GM23338 (cell line): ENCODE measurements at regions not wholly inside any gene's neighbourhood (a gene's known extent, or its start where the extent isn't known, plus 50 kb on each side); places are given as distances from the start of the nearest gene placed in this dataset.

Experiments
- ATAC-seq: fragments of 200-7000 bp; cut with Tn5 transposase; 3 replicates; pipeline ENCODE4 v1.9.1; 2020
- DNase-seq: peaks from one replicate; pipeline ENCODE4 v3.0.0-alpha.2; 2015; ENCODE audit warnings: low spot score
- H2AFZ ChIP-seq: fragments of 200-600 bp; sonication (generic); 2 replicates; pipeline ENCODE4 v1.8.0; 2016; ENCODE audit warnings: antibody characterized with exemption, mild to moderate bottlenecking, moderate library complexity
- H3F3A ChIP-seq: fragments of 200-600 bp; sonication (generic); replicated peaks from 2 replicates; pipeline ENCODE4 v1.8.0; 2017; ENCODE audit warnings: antibody characterized with exemption, mixed run types, low read depth
- H3K27ac ChIP-seq: fragments of 200-600 bp; sonication (generic); 2 replicates; pipeline ENCODE4 v1.6.1; 2016; ENCODE audit warnings: low read depth
- H3K27me3 ChIP-seq: fragments of 200-600 bp; sonication (generic); 2 replicates; pipeline ENCODE4 v1.8.0; 2016; ENCODE audit warnings: mild to moderate bottlenecking, mixed run types, moderate library complexity; ENCODE audit not compliant: insufficient read depth
- H3K36me3 ChIP-seq: fragments of 200-600 bp; sonication (generic); 2 replicates; pipeline ENCODE4 v1.8.0; 2016; ENCODE audit warnings: mild to moderate bottlenecking; ENCODE audit not compliant: insufficient read depth
- H3K4me1 ChIP-seq: fragments of 200-600 bp; sonication (generic); 2 replicates; pipeline ENCODE4 v1.8.0; 2016; ENCODE audit warnings: mild to moderate bottlenecking, moderate library complexity; ENCODE audit not compliant: insufficient read depth
- H3K4me2 ChIP-seq: fragments of 200-600 bp; sonication (generic); 2 replicates; pipeline ENCODE4 v1.7.1; 2017; ENCODE audit warnings: mixed run types
- H3K4me3 ChIP-seq: fragments of 200-600 bp; sonication (generic); 2 replicates; pipeline ENCODE4 v1.6.1; 2016; ENCODE audit warnings: mixed run types
- H3K79me2 ChIP-seq: fragments of 200-600 bp; sonication (generic); replicated peaks from 2 replicates; pipeline ENCODE4 v1.8.0; 2017; ENCODE audit warnings: mild to moderate bottlenecking; ENCODE audit not compliant: insufficient read depth
- H3K9me2 ChIP-seq: fragments of 200-600 bp; sonication (generic); 2 replicates; pipeline ENCODE4 v1.8.0; 2017; ENCODE audit not compliant: insufficient read depth
- H4K20me1 ChIP-seq: fragments of 200-600 bp; sonication (generic); replicated peaks from 2 replicates; pipeline ENCODE4 v1.8.0; 2017; ENCODE audit warnings: mild to moderate bottlenecking; ENCODE audit not compliant: insufficient read depth
- H3K27ac Mint-ChIP-seq: 2 replicates; pipeline ENCODE4 v1.8.0; 2020; ENCODE audit warnings: inconsistent platforms, mild to moderate bottlenecking, moderate library complexity, mixed read lengths
- H3K27me3 Mint-ChIP-seq: 3 replicates; pipeline ENCODE4 v1.8.0; 2022; ENCODE audit warnings: low read depth, mild to moderate bottlenecking, moderate library complexity, mixed read lengths, inconsistent platforms; ENCODE audit not compliant: insufficient read depth, poor library complexity
- H3K36me3 Mint-ChIP-seq: 3 replicates; pipeline ENCODE4 v1.8.0; 2021; ENCODE audit warnings: low read depth, mild to moderate bottlenecking, inconsistent platforms, moderate library complexity, mixed read lengths
- H3K4me1 Mint-ChIP-seq: 3 replicates; pipeline ENCODE4 v1.8.0; 2020; ENCODE audit warnings: mild to moderate bottlenecking, inconsistent platforms, mixed read lengths
- H3K4me3 Mint-ChIP-seq: 3 replicates; pipeline ENCODE4 v1.8.0; 2021; ENCODE audit warnings: moderate library complexity, mild to moderate bottlenecking, inconsistent platforms, mixed read lengths
- H3K9me3 Mint-ChIP-seq: 3 replicates; pipeline ENCODE4 v1.8.0; 2020; ENCODE audit warnings: moderate library complexity, mild to moderate bottlenecking, inconsistent platforms, mixed read lengths
- CREB1 ChIP-seq: fragments of 250-450 bp; sonication (Bioruptor Pico); IDR thresholded peaks from 2 replicates; pipeline ENCODE4 v1.5.0; 2020; ENCODE audit warnings: low read depth, mild to moderate bottlenecking, moderate library complexity
- EZH2 ChIP-seq: fragments of 200-600 bp; sonication (generic); IDR thresholded peaks from one replicate; pipeline ENCODE4 v1.8.0; 2017; ENCODE audit warnings: antibody characterized with exemption, mild to moderate bottlenecking, low read depth; ENCODE audit not compliant: unreplicated experiment
- EZH2phosphoT487 ChIP-seq: fragments of 200-600 bp; sonication (generic); IDR thresholded peaks from one replicate; pipeline ENCODE4 v1.8.1; 2018; ENCODE audit warnings: antibody characterized with exemption; ENCODE audit not compliant: unreplicated experiment
- JUNB ChIP-seq: IDR thresholded peaks from one replicate; pipeline ENCODE4 v1.6.1; 2016; ENCODE audit warnings: antibody characterized with exemption; ENCODE audit not compliant: unreplicated experiment
- NANOG ChIP-seq: IDR thresholded peaks from 2 replicates; pipeline ENCODE4 v1.6.1; 2016; ENCODE audit warnings: antibody characterized with exemption, borderline replicate concordance
- POLR2AphosphoS5 ChIP-seq: IDR thresholded peaks from 2 replicates; pipeline ENCODE4 v1.6.1; 2016; ENCODE audit warnings: antibody characterized with exemption, low read depth
- STAT1 ChIP-seq: IDR thresholded peaks from one replicate; pipeline ENCODE4 v1.6.1; 2016; ENCODE audit warnings: antibody characterized with exemption; ENCODE audit not compliant: unreplicated experiment
- ZNF331 ChIP-seq: fragments of 250-450 bp; sonication (Bioruptor Pico); IDR thresholded peaks from 2 replicates; pipeline ENCODE4 v1.5.0; 2020; ENCODE audit warnings: low read depth, mild to moderate bottlenecking, moderate library complexity
- TF ChIP-seq, protein P1 (sequence below): fragments of 250-450 bp; sonication (Bioruptor Pico); IDR thresholded peaks from 2 replicates; pipeline ENCODE4 v1.5.0; 2020; ENCODE audit warnings: mild to moderate bottlenecking, moderate library complexity
- TF ChIP-seq, protein P2 (sequence below), 2 experiments: fragments of 200-600 bp in 1 of 2; sonication (generic) in 1 of 2; conservative IDR thresholded peaks; 2 replicates each; pipeline versions ENCODE4 v1.5.1 to v1.6.1; 2016 to 2017; ENCODE audit warnings: antibody characterized with exemption in 2 of 2, low read depth in 2 of 2, mild to moderate bottlenecking in 2 of 2, moderate library complexity in 1 of 2
- TF ChIP-seq, protein P3 (sequence below): IDR thresholded peaks from one replicate; pipeline ENCODE4 v1.6.1; 2018; ENCODE audit warnings: antibody characterized with exemption; ENCODE audit not compliant: unreplicated experiment

DNA sequence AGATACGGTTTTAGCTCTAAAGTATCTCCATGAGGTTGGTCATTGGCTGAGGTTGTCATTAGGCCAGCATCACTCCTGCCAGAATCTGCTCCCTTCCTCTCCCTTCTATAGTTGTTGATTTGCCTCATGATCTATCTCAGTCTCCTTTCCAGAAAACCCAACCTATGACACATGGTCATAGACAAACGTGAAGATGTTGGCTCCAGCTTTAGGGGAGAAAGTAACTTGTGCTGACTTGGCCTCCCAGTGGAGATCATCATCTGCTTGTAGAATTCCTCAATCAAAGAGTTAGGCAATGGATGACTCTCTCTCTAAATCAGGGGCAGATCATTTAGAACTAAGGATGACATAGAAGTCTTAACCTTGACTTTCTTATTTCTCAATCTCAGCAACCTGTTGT, 894.4 kb downstream of the TTLL7 start (continued):
- TF ChIP-seq, protein P1, sequence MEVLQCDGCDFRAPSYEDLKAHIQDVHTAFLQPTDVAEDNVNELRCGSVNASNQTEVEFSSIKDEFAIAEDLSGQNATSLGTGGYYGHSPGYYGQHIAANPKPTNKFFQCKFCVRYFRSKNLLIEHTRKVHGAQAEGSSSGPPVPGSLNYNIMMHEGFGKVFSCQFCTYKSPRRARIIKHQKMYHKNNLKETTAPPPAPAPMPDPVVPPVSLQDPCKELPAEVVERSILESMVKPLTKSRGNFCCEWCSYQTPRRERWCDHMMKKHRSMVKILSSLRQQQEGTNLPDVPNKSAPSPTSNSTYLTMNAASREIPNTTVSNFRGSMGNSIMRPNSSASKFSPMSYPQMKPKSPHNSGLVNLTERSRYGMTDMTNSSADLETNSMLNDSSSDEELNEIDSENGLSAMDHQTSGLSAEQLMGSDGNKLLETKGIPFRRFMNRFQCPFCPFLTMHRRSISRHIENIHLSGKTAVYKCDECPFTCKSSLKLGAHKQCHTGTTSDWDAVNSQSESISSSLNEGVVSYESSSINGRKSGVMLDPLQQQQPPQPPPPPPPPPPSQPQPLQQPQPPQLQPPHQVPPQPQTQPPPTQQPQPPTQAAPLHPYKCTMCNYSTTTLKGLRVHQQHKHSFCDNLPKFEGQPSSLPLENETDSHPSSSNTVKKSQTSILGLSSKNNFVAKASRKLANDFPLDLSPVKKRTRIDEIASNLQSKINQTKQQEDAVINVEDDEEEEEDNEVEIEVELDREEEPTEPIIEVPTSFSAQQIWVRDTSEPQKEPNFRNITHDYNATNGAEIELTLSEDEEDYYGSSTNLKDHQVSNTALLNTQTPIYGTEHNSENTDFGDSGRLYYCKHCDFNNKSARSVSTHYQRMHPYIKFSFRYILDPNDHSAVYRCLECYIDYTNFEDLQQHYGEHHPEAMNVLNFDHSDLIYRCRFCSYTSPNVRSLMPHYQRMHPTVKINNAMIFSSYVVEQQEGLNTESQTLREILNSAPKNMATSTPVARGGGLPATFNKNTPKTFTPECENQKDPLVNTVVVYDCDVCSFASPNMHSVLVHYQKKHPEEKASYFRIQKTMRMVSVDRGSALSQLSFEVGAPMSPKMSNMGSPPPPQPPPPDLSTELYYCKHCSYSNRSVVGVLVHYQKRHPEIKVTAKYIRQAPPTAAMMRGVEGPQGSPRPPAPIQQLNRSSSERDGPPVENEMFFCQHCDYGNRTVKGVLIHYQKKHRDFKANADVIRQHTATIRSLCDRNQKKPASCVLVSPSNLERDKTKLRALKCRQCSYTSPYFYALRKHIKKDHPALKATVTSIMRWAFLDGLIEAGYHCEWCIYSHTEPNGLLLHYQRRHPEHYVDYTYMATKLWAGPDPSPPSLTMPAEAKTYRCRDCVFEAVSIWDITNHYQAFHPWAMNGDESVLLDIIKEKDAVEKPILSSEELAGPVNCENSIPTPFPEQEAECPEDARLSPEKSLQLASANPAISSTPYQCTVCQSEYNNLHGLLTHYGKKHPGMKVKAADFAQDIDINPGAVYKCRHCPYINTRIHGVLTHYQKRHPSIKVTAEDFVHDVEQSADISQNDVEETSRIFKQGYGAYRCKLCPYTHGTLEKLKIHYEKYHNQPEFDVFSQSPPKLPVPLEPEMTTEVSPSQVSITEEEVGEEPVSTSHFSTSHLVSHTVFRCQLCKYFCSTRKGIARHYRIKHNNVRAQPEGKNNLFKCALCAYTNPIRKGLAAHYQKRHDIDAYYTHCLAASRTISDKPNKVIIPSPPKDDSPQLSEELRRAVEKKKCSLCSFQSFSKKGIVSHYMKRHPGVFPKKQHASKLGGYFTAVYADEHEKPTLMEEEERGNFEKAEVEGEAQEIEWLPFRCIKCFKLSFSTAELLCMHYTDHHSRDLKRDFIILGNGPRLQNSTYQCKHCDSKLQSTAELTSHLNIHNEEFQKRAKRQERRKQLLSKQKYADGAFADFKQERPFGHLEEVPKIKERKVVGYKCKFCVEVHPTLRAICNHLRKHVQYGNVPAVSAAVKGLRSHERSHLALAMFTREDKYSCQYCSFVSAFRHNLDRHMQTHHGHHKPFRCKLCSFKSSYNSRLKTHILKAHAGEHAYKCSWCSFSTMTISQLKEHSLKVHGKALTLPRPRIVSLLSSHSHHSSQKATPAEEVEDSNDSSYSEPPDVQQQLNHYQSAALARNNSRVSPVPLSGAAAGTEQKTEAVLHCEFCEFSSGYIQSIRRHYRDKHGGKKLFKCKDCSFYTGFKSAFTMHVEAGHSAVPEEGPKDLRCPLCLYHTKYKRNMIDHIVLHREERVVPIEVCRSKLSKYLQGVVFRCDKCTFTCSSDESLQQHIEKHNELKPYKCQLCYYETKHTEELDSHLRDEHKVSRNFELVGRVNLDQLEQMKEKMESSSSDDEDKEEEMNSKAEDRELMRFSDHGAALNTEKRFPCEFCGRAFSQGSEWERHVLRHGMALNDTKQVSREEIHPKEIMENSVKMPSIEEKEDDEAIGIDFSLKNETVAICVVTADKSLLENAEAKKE, result no peak
- no peak for TF ChIP-seq ZNF331 (CRISPR knock-in tag)
- no peak for TF ChIP-seq POLR2AphosphoS5
- no peak for TF ChIP-seq NANOG
- TF ChIP-seq EZH2, result no peak

DNA sequence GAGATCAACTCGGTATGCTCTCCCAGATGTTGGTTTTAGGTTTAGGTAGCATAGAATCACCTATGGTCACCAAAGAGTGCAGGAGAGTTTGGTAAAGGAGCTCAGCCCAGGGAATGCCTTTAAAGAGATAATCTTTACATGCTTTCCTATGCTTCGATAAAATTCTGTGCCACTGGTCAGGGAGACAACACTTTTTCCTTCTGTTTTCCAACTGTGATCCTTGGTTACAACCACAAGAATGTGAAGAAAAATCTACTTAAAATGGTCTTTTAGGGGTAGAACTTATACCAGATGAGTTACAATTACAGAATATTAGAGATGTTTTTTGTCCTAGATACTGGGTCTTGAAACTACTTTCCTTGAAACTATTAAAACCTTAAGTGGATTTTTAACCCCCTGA, 895.6 kb downstream of the TTLL7 start:
- peaks cover 13% of the 10 kb centered on the region for H3K4me1 ChIP-seq
- H3K4me2 ChIP-seq, result no peak overlapping the region
- TF ChIP-seq NANOG, result no peak
- no peak for TF ChIP-seq JUNB
- TF ChIP-seq EZH2, result no peak
- no peak for TF ChIP-seq CREB1 (CRISPR knock-in tag)
- TF ChIP-seq, protein P2, sequence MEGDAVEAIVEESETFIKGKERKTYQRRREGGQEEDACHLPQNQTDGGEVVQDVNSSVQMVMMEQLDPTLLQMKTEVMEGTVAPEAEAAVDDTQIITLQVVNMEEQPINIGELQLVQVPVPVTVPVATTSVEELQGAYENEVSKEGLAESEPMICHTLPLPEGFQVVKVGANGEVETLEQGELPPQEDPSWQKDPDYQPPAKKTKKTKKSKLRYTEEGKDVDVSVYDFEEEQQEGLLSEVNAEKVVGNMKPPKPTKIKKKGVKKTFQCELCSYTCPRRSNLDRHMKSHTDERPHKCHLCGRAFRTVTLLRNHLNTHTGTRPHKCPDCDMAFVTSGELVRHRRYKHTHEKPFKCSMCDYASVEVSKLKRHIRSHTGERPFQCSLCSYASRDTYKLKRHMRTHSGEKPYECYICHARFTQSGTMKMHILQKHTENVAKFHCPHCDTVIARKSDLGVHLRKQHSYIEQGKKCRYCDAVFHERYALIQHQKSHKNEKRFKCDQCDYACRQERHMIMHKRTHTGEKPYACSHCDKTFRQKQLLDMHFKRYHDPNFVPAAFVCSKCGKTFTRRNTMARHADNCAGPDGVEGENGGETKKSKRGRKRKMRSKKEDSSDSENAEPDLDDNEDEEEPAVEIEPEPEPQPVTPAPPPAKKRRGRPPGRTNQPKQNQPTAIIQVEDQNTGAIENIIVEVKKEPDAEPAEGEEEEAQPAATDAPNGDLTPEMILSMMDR (conservative IDR thresholded peaks at IDR 0.05; ENCODE audit: low read depth in 2 of 2), result no peak
- no peak for TF ChIP-seq STAT1
- TF ChIP-seq, protein P3, sequence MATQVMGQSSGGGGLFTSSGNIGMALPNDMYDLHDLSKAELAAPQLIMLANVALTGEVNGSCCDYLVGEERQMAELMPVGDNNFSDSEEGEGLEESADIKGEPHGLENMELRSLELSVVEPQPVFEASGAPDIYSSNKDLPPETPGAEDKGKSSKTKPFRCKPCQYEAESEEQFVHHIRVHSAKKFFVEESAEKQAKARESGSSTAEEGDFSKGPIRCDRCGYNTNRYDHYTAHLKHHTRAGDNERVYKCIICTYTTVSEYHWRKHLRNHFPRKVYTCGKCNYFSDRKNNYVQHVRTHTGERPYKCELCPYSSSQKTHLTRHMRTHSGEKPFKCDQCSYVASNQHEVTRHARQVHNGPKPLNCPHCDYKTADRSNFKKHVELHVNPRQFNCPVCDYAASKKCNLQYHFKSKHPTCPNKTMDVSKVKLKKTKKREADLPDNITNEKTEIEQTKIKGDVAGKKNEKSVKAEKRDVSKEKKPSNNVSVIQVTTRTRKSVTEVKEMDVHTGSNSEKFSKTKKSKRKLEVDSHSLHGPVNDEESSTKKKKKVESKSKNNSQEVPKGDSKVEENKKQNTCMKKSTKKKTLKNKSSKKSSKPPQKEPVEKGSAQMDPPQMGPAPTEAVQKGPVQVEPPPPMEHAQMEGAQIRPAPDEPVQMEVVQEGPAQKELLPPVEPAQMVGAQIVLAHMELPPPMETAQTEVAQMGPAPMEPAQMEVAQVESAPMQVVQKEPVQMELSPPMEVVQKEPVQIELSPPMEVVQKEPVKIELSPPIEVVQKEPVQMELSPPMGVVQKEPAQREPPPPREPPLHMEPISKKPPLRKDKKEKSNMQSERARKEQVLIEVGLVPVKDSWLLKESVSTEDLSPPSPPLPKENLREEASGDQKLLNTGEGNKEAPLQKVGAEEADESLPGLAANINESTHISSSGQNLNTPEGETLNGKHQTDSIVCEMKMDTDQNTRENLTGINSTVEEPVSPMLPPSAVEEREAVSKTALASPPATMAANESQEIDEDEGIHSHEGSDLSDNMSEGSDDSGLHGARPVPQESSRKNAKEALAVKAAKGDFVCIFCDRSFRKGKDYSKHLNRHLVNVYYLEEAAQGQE, result no peak
- no peak for TF ChIP-seq EZH2phosphoT487
- ATAC-seq (no peak), DNase-seq (no peak)
- Mint-ChIP-seq H3K27me3 (no peaks in the 10 kb centered on the region), H3K27ac (no peak overlapping the region), H3K4me1 (peaks cover 9% of the 10 kb centered on the region; the same call in 2 of the 3 replicates), H3K4me3 (no peak overlapping the region), H3K9me3 (no peaks in the 10 kb centered on the region), H3K36me3 (no peaks in the 10 kb centered on the region)
- peaks cover 5% of the 10 kb centered on the region; the same call in 1 of the 2 replicates for H3K9me2 ChIP-seq
- no peak overlapping the region for H2AFZ ChIP-seq
- H3F3A ChIP-seq, result no peaks in the 10 kb centered on the region
- no peak overlapping the region for H3K4me3 ChIP-seq
- no peaks in the 10 kb centered on the region for H3K27me3 ChIP-seq
- H4K20me1 ChIP-seq, result no peaks in the 10 kb centered on the region
- H3K36me3 ChIP-seq, result no peaks in the 10 kb centered on the region; the same call in 1 of the 2 replicates
- H3K27ac ChIP-seq, result no peak overlapping the region
- no peaks in the 10 kb centered on the region for H3K79me2 ChIP-seq
